ENCODE measurements at regions not wholly inside any gene's neighbourhood (a gene's known extent, or its start where the extent isn't known, plus 50 kb on each side); places are given as distances from the start of the nearest gene placed in this dataset.
"Not testable (repeated sequence)": the region's sequence is repeated elsewhere in the genome, so short reads cannot be mapped to it uniquely, and the experiment has no call there.

DNA sequence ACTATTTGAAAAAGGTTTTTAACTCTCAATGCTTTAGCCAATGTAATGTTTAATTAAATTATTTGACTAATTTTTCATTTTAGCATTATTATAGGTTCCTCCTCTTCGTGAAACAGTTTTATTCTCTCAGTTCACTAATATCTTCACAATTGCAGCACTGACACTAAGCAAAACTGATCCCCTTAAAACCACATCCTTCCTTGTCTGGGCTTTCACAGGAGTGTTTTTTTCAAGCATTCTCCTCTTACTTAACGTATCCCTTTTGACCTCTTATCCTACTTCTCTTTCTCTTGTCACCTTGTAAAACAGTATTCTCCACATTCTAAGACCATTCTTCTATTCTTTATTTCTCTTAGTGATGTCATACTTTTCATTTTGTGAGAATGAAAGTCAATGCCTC lies 112.8 kb downstream of the DSC3 start:
- DNase-seq (ENCODE audit: low read depth, low spot score) = no peak

DNA sequence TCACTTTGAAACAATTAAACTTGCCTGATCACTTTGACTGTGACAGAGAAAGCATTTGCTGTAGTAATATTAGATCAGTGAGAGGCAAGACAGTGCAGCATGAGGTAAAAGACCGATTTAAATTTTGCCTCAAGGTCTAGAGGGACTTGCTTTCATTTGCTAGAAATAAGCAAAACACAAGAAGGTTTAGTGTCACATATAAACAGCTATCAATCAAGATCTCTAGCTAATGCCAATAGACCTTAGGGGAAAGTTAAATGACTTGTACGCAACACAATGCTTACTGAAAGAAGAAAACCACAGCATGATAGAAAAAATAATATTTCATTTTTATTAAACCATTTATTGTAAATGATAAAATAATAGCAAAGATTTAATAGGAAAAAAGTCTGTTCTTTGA lies 113.5 kb downstream of the DSC3 start:
- no peak for DNase-seq (ENCODE audit: low read depth, low spot score)

DNA sequence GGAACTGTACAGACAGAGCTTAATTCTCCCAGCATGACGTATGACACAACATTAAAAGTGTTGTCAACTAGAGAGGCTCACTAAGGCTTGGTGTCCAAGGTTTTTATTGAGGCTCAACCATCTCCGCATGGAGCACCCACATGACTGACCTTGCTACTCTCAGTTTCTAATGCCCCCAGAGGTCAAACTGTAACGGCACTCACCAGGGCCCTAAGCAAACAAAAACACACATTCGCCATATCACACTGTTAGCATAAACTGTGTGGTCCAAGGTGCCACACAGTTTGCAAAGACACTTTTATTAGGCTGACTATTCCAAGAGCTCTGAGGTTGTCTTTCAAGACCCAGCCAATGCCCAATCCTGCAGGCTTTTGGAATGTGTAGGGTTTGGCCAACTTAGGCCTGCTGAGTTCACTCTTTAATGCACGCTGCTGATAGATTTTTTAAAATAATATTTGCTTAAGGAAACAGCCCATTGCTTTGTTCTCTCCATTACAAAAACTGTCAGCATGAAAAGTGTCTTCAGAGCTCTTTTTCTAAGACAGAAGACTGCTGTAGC lies 114.9 kb downstream of the DSC3 start:
- DNase-seq (ENCODE audit: low read depth, low spot score) = no peak

DNA sequence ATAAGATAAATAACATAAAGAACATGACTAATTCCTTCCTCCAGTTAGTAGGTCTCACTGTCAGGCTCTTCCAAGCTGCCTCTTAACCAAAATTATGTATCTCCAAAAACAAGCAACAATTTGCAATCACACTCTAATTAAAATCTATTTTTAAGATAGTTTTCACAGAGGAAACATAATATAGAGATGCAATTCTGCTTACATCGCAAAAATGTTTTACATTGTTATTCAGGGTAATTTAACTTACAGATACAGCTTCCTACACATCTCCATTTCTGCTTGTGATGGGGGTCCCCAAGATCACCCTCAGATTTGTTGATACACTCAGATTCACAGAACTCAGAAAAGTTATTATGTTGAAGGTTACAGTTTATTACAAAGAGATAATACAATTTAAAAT lies 115.5 kb downstream of the DSC3 start:
- DNase-seq (ENCODE audit: low read depth, low spot score) = no peak

DNA sequence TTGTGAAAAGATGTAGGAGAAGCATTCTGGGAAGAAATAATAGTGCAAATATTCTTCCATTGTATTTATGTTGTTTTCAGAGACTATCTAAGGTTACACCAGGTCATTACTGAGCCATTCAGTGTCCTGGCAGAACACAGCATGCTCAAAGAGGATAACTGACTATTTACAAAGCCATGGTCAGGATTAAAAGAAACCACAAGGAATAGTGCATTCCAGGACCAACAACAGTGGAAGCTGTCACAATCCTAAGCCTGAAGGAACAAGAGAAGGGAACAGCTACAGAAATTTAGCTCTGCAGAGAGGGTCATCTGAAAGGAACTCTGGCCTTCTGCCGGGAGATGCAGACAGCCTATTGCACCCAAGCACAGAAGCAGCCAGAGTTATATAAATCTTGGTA lies 116.7 kb downstream of the DSC3 start:
- DNase-seq (ENCODE audit: low read depth, low spot score) = no peak

DNA sequence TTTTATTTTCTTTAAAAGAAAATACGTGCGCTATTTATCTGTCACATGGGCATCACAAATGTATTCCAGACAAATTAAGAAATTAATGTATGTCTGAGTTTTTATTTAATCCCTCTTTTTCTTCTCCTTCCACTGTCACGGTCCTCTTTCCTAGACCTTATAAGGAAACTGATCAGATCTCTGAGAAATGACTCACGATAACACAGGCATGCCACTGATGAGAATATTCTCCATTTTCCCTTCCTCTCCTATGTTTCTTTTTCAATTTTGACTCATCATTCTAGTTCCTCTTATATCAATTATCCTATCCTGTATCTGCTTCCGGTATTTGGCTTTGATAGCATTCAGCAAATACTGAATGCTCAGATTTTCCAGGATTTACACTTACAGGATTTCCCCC lies 121.8 kb downstream of the DSC3 start:
- DNase-seq (ENCODE audit: low read depth, low spot score) = no peak

DNA sequence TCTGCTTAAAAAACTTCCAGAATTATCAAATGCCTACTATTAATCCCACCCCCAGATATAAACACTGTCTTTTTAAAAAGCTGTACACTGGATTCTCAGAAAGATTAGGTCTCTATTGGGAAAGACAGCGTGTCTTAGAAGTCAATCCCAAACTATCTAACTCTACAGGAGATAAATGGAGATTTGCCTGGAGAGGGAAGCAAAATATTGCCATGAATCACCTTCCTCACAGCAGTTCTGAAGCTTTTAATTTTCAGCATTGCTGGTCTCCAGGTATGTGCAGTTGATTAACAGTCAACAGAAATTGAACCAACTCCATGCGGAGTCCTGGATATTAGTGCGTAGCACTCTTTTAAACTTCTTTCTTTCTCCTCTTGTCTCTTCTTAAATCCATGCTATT lies 122.2 kb downstream of the DSC3 start:
- no peak for DNase-seq (ENCODE audit: low read depth, low spot score)

DNA sequence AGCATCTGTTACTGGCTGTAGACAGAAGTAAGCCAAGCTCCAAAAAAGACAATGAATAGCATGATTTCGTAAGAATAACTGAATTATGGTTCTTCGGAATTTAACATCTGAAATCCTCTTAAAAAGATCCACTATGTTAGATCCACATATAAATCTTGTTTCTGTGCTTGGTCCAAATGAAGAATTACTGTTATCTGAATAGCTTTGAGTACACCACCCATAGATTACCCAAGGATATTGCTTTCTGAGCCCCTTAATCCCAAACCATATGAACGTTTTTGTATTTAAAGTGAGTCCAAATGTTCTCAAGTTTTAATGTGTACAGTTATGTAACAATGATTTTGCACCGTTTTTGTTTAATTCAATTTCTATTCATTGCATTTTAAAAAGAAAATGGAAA lies 124.9 kb downstream of the DSC3 start:
- no peak for DNase-seq (ENCODE audit: low read depth, low spot score)

DNA sequence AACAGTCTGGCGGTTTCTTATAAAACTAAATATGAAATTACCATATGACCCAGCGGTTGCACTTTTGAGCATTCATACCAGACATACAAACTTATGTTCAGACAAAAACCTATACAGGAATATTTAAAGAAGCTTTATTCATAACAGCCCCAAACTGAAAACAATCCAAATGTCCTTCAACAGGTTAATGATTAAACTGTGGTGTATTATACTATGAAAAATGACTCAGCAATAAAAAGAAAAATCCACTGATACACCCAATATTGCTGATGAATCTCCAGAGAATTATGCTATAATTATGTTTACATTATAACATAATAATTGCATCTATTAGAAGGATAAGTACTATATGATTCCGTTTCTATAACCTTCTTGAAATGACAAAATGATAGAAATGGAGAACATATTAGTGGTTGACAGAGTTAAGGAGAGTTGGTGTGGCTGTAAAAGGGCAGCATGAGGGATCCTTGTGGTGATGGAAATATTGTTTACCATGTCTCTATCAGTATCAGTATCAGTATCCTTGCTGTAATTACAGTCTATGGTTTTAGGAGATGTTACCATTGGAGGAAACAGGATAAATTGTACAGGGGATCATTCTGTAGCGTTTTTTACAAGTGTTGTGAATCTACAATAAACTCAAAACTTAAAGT lies 127.1 kb downstream of the DSC3 start:
- no peak for DNase-seq (ENCODE audit: low read depth, low spot score)

DNA sequence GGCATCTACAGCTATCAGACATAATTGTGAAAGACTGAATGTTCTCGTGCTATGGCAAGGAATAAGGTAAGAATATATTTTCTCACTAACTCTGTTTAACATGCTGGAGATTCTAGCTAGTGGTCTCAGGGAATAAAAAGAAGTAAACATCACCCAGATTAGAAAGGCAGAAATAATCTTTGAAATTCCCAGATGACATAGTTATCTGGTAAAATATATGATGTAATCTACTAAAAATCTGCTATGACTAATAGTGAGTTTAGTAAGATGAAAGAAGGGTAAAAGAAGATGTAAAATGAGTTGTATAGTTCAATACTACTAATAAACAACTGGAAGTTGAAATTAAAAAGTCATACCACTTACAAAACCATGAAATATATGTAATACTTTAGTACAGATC lies 134.2 kb downstream of the DSC3 start:
- DNase-seq (ENCODE audit: low read depth, low spot score) = no peak

DNA sequence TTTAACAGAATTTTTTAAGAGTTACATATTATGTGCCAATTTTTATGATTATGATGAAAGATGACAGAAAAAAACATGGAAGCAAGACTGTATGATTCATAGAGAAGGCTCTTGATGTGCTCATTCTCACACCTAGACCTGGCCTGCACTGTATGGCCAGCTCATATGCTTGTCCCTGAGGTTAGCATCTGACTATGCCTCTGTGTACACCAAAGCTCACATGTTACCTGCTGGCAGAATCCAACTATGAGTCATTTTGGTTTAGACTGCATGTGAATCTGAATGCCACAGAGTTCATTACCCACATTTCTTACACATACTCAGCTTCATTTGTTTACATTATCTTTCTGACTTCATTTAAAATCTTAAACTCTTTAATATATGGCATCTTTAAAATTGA lies 139.0 kb downstream of the DSC3 start:
- DNase-seq (ENCODE audit: low read depth, low spot score) = no peak

DNA sequence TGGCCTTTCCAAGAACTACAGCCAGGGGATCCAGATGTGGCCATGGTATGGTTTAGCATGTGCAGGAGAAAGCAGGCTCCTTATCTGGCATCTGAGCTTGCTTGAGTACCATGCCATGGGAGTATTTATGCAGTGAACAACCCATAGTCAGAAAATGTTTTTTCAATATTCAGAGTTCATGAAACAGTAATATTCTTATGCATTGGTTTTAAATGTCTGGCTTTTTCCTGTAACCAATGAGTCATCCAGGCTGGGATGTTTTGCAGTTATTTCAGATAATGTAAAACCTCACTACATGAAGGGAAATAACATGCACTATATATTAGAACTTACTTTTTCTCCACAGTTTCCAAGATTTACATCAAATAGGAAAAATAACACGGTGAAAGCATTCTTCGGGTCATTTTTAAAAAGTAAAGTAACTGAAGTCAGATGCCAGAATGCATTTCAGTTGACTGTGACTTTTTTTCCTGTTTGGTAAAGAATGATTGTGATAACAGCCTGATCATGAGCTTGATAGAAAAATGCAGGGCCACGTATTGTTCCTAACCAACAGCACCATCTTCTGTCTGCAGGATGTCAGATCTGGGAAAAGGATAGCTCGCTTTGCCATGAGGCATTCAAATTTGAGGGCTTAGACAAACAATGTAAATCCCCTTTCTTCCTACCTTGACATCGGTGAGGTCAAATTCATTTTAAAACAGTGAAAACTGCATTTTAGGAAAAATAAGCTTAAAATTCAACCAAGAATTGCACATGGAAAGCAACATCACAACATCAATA lies 152.8 kb downstream of the DSC3 start:
- peak; percentile 17 for DNase-seq (ENCODE audit: low read depth, low spot score)

DNA sequence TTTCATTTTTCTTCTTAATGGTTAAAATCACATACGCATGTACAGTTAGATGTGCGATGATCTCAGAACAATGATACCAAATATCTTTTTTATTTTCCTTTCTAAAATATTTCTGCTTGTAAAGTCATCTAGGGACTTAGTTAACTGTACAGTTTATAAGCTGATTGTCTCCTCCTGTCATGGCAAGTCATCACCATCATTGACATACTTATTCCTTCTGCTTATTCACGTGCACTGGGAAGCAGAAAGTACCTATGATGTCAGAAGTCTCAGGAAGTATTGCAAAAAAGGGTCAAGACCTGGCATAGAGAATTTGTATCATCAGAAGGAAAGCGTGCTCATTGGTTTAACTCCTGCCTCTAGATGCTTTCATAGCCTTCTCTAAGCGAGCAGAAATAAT lies 154.2 kb downstream of the DSC3 start:
- no peak for DNase-seq (ENCODE audit: low read depth, low spot score)

DNA sequence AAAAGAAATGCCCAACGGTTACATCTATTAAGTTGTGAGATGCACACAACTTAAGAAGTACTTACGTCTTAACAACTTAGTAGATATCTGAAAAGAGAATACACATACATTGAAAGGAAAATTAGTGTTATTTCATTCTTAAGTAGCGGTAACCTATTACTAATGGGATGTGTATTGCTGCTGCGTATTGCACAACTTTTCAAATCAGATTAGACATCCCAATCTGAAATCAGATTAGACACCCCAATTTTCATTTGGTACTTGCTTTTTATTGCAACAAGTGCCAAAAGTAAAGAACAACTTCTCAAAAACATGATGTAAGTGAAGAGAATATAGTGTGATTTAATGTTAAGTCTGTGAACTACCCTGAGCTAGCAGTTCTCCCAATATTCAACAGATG lies 155.5 kb downstream of the DSC3 start:
- no peak for DNase-seq (ENCODE audit: low read depth, low spot score)

DNA sequence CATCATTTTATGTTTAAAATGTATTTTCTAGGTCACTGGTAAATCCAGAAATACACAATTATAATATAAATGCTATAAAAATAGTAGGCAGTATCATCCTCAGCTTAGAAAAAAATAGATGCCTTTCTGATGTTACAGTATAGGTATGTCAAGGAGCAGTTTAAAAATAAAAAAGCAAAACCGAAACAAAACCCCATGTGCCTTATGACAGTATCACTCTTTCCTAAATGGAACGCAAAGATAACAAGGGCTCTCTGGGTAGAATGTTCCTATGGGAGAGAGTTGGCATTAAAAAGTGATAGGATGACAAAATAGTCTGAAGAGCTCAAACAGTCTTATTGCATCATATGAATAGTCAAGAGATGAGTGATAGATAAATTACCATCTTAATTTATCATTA lies 172.1 kb downstream of the DSC3 start:
- DNase-seq (ENCODE audit: low read depth, low spot score) = no peak

DNA sequence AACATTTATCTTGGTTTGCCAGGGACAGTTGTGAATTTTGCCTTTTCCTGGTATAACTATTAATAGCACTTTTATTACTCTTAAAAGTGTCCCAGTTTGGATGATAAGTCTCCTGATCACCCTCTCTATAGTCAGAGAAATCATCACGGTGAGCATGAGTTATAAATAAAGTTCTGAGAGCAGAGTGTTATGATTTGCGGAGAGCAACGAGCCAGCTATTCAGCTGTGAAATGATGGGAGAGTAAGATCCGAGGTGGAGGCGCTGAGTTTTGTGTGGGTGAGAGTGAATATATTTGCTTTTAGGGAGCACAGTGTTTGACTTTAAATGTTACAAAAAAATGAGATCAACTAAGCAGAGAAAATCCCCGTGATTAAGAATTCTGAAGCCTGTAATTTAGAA lies 179.6 kb downstream of the DSC3 start:
- no peak for DNase-seq (ENCODE audit: low read depth, low spot score)

DNA sequence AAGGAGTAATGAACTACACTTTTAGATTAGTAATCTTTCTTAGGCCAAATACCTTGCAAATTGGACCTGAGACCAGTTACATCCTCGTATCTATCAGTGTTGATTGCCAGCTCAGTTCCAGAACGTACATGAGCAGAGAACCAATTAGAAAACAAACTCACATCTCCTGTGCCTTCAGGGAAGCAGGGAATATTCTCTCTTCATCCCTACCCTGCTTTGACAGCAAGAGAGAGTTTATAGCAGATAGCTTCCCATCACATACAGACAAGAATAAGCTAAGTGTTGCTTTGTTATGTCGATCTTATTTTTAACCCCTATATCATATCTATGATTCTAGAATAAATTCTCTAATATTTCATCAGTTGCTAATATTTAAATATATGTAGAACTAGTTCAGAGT lies 181.8 kb downstream of the DSC3 start:
- DNase-seq (ENCODE audit: low read depth, low spot score) = no peak

DNA sequence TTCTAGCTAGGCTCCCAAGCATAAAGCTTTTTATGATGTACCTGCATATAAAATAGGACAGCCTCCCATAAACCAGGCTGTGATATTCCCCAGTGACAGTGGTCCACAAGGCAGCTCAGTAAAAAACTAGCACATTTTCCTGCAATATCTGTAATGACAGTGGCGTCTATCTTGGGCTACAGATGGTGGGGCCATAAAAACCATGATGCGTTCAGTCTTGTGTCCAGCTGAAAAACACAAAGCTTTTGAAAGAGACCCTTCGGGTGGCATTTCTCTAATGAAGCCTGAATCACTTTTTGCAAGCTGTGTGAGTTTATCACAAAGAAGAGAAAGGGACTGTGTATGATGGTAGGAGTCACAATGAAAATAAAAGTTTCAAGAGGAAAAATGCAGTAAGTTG lies 183.5 kb downstream of the DSC3 start:
- no peak for DNase-seq (ENCODE audit: low read depth, low spot score)

DNA sequence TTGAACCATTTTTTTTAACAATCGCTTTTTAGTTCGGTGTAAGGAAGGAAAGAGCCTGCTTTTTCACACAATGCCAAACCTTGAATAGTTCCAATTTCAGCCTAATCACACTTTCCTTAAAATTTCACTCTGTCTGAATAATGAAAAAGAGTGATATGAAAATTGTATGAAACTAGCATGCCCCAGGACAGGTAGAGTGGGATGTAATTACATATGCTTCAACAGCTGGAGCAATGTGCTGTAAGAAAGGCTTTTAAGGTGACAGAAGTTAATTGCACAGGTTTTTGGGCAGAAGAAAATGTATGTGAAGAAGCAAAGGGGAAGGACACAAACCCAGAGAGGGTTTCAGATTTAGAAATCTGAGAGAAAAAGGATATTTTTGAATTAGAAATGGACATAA lies 184.0 kb downstream of the DSC3 start:
- no peak for DNase-seq (ENCODE audit: low read depth, low spot score)

DNA sequence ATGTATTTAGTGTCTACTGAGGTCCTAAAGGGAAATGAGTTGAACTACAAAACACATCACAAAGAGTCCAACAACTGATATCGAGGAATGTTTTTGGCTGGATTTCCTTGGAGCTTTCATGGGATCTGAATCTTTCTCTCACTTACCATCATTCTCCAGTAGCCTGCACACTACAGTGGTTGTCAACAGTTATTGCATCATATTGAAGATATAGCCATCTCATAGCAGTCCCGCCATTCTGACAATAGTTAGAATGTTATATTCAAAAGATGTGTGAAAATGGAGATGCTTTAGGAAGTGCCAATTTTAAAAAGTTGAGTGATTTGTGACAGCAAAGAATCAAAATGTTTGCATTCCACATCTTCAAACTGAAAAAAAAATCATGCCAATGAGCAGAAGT lies 186.8 kb downstream of the DSC3 start:
- DNase-seq (ENCODE audit: low read depth, low spot score) = no peak

DNA sequence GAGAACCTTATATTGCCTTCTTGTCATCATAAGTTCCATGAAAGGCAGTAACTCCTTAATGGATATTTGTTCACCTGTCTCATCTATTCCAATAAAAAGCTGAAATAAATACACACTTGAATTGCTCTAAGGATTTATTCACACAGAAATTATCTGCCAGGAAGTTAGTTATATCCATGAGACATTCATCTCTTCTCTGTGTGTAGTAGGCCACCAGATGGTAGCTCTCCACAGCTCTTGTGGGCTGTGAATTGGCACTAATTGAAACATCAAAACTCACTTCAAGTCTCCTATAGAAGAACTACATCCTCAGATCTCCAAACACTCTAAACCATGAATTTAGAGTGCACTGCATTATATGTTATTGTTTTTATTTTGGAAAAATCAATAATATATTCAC lies 189.6 kb downstream of the DSC3 start:
- DNase-seq (ENCODE audit: low read depth, low spot score) = no peak

DNA sequence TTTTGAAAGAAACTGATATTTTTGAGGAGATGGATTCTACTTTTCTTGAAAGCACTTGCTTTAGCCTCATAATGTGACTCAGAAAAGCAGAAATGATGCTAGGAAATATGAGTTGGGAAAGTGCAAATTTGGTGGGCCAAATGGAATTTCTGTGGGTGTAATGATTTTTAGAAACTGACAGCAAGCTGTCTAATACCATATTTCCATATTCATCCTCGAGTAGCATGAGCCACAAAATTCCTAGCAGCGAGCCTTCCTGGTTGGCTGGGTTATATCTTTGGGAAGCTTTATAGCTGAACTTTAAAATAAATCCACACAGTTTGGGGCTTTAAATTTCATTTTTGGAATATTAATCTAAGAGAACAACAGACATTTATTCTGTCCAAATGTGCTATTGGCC lies 190.0 kb downstream of the DSC3 start:
- no peak for DNase-seq (ENCODE audit: low read depth, low spot score)

DNA sequence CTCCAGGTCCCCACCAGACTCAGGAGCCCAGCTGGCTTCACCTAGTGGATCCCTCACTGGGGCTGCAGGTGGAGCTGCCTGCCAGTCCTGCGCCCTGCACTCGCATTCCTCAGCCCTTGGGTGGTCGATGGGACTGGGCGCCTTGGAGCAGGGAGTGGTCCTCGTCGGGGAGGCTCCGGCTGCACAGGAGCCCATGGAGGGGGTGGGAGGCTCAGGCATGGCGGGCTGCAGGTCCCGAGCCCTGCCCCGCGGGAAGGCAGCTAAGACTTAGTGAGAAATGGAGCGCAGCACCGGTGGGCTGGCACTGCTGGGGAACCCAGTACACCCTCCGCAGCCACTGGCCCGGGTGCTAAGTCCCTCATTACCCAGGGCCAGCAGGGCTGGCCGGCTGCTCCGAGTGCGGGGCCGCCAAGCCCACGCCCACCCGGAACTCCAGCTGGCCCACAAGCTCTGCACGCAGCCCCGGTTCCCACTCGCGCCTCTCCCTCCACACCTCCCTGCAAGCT lies 203.4 kb downstream of the DSC3 start:
- DNase-seq (ENCODE audit: low read depth, low spot score) = not testable (repeated sequence)
